Glomerular visceral epithelial cell (primary cell): ENCODE measurements at regions not wholly inside any gene's neighbourhood (a gene's known extent, or its start where the extent isn't known, plus 50 kb on each side); places are given as distances from the start of the nearest gene placed in this dataset.

Source experiments
- DNase-seq: peaks from one replicate; pipeline ENCODE4 v3.0.0-alpha.2; 2016; ENCODE audit errors: extremely low spot score

DNA sequence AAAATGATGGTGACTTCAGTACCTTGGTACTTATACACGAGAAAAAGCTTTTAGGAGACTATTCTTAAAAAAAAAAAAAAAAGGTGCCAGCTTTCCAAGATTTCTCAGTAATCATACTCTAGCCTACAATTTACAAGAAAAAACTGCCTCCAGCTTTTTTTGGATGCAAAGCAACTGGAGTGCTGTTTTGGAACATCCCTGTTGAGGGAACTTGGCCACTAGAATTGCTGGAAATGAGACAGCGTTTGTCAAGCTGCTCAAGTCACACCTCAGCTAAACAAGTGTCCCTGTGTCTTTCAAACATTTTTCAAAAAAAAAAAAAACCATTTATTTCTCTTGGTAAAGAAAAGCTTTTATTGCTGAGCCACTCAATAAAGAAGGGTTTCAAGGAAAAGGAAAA, 413.1 kb upstream of the ARGLU1 start:
- no peak for DNase-seq

DNA sequence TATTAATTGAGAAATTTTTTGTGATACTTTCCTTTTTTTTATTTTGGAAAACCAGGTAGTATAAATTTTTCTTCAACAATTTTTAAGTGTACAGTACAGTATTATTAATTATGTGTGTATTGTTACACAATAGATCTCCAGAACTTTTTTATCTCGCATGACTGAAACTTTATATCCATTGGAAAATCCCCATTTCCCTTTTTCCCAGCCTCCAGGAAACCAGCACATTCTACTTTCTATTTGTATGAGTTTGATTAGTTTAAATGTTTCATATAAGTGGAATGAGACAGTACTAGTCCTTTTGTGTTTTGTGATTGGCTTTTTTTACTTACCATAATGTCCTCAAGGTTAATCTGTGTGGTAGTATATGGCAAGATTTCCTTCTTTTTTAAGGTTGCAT, 399.5 kb upstream of the ARGLU1 start:
- no peak for DNase-seq

DNA sequence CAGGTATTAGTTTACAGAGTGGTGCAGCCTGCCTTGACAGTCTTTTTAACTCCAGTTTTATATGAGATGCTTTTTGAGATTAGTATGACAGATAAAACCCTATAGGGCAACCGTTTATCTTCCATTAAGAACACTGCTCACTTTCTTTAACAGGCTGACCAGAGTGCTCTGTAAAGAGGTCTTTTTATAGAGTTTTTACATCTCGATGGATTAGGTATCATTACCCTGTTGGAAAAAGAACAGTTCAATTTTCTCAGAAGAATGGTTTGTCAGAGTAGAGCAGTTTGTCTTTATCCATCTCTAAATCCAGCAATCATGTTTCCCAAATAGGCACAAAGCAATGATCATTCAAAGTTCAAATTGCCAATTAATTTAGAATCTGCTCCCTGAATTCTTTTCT, 395.2 kb upstream of the ARGLU1 start:
- DNase-seq = no peak

DNA sequence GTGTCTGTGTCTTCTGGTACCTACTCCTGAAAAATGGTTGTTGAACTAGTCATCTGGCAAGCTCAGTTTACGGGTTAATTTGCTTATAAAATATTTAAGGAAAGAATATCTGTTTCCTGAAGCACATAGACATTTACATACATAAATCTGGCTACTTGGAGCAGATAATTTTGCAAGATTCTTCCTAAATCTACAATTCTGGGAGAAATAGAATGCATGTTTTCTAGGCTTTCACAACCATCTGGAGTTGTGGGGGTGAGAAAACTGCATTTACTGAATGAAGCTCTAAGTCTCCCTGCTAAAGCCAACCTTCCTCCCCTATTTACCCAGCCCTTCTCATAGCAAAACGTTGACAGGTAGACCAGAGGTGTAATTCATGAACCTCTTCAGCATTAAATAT, 393.7 kb upstream of the ARGLU1 start:
- no peak for DNase-seq

DNA sequence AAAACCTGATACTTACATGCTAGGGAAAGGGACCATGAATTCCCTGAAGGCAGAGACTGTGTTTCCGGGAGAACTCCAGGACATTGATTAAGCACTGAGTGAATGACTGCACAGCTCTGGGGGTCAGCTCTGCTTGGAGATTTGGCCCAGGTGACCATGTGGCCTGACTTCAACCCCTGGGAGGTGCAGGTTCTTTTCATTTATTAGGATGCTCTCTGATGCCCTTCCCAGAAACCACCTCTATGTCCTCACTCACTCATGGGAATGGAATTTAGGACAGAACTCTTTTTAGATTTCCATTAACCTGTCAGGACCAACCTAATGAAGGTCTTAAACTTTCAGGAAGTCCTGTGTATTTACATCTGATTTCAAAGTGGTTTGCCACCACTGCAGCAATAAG, 393.3 kb upstream of the ARGLU1 start:
- no peak for DNase-seq

DNA sequence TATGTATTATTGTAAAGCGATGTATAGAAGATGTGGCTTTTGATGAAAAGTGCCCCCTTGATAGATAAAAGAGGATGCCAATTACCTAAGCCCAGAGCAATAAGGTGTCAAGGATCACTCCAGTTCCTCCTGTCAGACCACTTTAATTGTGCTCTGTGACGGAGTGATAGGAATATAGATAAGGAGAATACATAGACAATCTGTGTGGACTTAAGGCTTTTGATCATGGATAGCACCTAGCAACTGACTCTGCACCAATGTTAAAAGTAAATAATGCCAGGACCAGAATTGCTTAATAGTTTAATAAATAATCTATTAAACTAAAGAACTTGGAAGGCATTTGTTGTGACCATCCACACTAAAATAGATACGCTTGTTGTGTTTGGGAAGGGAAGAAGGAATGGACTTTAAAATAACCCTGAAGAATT, 390.7 kb upstream of the ARGLU1 start:
- DNase-seq = no peak

DNA sequence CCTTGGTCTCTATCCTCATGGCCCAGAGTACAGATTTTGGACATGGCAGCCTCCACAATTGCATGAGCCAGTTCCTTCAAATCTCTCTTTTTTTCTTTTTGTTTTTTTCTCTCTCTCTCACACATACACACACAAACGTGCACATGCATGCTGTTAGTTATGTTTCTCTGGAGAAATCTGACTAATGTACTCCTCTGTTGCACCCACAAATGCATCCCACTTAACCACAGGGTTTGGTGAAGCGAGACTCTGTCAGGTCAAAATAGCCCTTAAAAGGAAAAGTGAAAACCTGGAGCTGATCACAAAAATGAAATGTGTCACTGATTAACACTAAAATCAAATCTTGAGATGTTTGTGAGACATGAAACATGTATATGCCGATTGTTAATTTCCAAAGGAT, 374.6 kb upstream of the ARGLU1 start:
- DNase-seq = peak; percentile 61

DNA sequence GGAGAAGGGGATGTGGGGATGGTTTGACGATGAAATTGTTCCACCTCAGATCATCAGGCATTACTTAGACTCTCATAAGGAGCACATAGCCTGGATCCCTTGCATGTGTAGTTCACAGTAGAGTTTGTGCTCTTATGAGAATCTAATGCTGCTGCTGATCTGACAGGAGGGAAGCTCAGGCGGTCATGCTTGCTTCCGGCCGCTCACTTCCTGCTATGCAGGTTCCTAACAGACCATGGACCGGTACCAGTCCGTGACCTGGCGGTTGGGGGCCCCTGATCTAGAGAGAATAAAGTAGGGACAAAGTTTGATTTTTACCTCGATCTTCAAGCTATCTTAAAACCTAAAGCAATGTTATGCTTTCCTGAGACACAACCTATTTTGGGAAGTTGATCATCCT, 373.8 kb upstream of the ARGLU1 start:
- DNase-seq = no peak

DNA sequence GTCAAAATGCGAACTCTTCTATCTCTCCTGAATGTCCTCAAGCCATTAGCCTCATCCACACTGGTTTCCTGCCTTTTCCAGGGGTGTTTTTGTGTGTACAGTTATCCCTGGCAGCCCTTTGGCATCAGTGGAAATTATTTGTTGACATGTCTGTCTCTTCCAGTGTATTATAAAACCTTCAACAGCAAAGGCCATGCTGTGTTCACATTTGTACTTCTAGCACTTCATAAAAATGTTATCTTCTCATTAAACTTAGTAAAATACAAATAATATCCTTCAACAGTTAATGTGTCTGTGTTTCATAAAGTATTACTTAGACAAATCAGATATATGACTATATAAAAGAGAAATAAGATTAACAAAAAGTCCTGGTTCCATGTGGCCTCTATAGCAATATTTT, 359.5 kb upstream of the ARGLU1 start:
- DNase-seq = no peak

DNA sequence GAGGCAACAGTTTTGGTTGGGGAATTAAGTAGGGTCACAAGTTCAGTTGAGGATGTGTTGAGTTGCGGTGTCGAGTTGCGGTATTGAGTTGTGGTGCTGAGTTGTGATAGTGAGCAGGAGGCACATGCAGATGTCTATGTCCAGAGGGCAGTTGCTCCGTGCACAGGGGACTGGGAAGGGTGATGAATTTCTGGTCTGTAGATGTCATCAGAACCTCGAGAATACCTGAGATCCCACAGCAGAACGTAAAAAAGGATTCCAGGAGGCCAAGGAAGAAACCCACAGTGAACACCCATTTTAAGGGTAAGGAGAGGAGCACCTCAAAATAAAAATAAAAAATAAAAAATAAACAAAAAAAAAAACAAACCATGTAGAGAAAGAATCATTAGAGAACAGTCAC, 354.4 kb upstream of the ARGLU1 start:
- no peak for DNase-seq

DNA sequence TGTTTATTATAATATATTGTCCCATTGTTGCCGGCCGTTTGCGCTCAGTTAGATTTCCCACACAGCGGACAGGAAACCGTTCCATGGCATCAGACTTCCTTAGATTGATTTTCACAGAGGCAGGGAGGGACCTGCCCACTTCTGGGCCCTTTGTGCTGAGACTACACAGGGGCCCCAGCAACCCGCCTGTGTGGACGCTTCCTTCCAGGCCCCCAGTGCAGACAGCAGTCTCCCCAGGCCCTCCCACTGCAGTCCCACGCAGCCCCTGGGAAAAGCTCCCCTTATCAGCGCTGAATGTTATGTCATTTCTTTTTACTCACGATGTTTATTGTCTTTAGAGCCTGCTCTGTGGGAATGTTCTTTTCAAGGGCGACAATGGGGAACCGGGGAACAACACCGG, 351.7 kb upstream of the ARGLU1 start:
- no peak for DNase-seq

DNA sequence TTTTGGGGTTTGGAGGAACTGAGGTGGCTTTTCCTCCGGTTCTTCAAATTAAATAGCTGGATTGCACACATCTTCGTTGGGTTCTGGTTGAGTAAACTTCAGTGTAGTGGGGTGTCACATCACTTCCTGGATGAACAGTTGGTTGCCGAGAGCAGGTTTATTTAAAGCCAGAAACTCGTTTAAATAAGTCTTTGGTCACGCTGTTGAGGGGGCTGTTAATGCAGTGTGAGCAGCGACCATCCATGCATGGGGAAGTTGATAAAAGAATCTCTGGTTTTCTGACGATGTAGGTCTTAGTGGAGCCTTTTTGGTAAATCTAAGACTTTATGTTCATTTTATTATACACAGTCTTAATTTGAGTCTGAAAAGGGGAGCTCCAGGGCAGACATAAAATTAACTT, 351.2 kb upstream of the ARGLU1 start:
- peak; percentile 42 for DNase-seq

DNA sequence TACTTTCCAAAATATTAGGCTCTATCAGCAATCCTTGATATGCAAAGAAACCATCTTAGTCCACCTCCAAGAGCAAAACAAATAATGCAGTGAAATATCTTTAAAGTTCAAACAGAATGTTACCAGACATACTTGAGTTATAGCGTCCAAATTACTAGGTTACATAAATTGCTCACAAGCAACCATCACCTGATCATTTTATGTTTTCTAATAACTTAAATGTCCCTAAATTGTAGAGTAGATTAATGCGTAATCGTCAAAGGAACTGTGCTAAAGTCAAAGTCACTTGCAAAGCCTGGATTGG, 350.6 kb upstream of the ARGLU1 start:
- no peak for DNase-seq

DNA sequence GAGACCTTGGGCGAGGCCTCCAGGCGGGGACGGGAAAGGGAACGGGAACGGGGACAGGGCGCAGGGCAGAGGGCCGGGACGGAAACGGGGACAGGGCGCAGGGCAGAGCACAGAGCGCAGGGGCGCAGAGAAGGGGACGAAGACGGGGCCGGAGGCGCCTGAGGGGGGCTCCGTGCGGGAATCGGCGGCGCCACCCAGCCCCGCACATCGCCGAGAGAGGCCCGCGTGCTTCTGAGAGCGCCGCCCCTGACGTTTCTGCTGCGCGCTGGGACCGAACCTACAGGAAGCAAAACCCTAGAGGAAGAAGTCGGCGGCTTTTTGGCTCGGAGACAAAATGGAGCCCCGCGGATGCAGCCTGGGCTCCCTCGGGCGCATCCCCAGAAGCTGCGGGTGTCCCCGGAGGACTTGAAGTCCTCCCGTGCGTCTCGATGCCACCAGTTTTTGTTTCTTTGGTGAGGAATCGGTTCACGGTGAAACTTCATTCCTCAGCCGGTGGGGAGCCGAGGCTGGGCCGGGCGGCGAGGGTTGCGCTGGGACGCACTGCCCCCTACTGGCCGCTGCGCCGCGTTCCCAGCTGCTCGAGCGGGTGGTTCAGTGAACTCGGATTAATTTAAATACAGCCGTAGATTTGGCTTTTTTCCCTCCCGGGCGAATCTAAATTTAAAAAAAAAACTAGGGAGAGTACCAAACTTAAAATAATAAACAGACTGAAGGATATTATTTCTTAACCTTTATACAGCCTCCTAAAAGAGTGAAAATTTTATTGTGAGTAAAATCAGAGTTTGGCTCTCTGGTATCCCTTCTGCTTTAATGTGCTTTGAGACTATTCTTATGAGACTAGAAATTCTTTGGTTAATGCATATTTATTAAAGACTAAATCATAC, 350.0 kb upstream of the ARGLU1 start:
- DNase-seq = peak; percentile 71

DNA sequence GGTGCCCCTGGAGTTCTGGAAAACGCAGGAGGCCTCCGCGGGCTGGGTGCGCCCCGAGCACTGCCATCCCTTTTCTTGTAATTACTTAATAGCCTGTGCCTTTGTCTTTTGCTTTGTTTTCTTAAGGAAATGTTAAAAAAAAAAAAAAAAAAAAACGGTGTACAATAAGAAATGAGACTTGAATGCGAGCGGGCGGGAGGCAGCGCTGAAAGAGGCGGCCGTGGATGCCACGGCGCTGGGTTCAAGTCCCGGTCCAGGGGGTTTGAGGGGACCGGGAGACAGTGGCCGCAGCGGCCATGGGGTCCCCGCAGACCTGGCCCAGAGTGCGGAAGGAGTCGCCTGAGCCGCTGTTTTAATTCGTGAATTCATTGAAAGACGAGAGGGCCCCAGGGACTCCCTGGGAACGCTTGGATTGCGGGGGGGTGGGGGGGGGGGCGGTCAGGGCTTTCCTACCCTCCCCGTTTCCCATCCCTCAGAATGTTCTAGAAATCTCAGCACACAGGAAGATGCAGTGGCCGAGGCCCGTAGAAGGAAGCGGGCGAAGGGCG, 349.2 kb upstream of the ARGLU1 start:
- DNase-seq = no peak

DNA sequence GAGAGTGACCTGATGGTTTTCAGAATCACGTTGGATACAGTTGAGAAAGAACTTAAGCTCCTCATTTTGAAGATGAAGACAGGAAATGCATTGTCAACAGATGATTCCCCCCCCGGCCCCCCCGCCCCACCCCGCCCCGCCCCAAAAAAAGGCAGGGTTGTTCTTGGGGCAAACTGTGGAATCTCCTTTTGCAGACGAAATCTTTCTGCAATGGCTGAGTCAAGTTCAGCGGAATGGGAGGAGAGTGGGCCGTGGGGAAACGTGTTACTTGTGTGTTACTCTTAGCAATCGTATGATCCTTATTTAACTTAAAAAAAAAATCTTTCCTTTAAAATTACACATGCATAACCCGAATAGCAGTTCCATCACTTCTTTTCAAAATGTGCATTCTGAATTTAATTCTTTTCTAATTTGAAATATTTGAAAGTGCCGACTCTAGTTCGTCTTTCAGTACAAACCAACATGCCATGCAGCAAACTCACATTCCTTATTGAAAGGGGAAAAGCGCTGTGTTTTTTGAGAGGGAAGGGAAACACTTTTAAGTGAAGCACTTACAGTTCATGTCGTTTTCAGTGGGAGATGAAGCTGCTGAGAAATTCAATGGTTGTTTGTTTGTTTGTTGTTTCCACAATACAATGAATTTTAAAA, 348.5 kb upstream of the ARGLU1 start:
- DNase-seq = no peak

DNA sequence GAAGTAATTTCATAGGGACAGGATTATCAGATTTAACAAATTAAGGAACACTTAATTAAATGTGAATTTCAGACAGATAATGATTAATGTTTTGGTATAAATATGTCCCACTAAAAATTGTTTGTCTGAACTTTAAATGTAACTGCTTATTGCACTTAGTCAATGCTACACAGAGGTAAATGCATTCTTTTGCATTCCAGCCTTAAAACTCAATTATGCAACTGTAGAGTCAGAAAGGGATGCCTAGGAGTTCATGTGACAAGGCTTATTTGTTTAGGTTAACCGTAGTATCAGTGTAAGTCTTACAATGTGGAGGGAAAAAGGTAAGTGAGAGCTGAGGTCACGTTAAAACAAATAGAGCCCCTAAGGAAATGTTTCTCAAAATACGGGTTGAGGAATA, 347.2 kb upstream of the ARGLU1 start:
- no peak for DNase-seq

DNA sequence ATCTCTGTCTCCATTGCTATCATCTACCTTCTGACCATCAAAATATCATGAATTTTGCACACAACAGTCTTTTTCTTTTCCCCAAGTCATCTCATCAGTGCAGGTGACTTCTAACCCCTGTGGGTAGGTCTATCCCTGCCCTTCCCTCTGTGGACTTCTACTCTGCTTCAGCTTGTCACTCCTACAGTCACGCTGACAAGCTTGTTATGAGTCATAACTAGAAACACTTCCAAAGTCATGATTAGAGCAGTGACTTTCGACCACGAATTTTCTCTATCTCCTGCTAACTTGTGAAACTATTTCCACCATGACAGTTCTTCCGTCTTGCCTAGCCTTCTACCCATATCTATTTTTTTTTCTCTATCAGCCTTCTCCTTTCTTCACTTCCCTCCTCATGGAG, 343.7 kb upstream of the ARGLU1 start:
- no peak for DNase-seq

DNA sequence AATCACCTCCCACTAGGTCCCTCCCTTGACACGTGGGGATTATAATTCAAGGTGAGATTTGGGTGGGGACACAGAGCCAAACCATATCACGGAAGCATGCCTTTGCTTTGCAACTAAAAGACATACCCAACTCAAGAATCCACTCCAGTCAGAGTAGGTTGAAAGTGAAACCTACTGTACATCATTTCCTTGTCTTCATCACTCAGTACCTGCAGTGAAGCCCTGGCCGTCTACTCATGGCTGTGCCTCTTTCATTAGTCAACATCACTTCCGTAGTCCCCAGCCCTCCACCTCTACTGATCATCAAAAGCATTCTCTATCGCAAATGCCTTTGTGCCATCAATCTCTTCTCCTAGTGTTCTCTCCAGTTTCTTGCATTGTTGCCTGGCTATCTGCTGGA, 343.1 kb upstream of the ARGLU1 start:
- no peak for DNase-seq

DNA sequence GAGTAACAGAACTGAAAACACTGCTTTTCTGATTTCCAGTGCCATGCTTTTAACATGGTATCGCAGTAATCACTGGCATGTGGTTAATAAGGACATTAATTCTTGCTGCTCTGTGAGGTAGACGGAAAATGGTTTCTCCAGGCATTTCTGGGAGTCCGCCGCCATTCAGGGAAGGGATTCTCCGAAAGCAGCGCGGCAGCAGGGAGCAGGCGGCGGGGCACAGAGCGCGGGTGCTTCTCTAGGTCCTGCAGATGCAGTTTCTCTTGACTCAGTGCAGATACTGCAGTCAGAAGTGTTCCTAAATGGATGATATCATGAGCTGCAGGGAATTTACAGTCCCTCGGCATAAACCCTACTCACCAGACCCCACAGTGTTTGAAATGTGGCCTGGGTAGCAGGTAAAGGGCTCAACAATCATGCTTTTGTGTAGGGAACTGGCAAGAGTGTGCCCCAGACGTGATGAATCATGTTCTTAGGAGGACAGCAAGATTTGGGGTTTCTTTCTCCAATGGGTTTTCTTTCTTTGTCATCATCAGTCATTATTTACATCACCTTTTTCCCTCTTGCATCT, 338.6 kb upstream of the ARGLU1 start:
- no peak for DNase-seq

DNA sequence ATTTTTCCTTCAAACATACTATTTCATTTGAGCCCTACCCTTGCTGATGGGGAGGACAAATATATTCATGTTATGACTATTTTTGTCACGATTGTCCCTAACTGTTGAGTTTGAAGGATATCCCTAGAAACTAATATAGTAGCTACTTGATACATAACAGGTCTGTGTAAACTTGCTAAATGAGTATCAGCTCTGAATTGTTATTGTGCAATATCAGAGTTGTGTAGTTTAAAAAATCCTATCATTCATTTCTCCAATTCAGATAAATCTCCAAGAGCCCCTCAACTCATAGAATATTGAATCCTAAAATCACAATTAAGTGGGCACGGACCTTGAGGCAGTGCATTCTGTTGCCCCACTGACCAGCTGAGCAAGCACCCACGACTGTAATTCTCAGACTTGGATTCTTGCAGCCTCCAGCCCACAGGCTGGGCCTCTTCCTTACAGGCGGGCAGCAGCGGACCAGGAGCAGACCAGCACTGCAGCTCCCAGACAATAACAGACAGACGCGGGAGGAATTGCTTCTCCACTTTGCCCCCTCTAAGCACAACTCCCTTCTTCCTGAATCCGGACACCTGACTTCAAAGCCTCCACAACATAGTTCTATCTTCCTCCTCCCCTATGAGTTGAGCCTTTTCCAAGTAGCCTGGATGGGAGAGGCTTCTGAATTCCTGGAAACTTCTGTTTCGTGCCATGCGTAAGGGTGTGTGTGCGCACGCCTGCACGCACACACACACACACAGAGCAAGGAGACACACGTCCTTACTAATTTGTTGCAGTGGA, 337.6 kb upstream of the ARGLU1 start:
- DNase-seq = no peak

DNA sequence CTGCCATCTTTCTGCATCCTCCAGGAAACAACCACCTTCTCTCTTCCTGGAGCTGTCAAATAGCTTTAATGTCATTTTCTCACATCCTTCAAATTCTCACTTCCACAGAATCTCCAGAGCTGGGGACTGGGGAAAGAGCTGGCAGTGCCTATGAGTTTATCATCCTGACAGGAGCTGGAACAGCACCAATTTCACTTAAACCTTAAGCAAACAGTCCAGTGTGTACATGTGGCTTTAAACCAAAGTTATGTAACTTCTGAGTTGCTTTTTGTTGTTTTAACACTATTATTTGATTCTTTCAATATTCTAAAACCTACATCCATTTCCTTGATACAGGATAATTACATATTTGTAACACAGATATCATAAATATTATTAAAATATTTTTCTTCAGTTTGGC, 331.5 kb upstream of the ARGLU1 start:
- no peak for DNase-seq
